ENCODE measurements at regions not wholly inside any gene's neighbourhood (a gene's known extent, or its start where the extent isn't known, plus 50 kb on each side); places are given as distances from the start of the nearest gene placed in this dataset.

DNA sequence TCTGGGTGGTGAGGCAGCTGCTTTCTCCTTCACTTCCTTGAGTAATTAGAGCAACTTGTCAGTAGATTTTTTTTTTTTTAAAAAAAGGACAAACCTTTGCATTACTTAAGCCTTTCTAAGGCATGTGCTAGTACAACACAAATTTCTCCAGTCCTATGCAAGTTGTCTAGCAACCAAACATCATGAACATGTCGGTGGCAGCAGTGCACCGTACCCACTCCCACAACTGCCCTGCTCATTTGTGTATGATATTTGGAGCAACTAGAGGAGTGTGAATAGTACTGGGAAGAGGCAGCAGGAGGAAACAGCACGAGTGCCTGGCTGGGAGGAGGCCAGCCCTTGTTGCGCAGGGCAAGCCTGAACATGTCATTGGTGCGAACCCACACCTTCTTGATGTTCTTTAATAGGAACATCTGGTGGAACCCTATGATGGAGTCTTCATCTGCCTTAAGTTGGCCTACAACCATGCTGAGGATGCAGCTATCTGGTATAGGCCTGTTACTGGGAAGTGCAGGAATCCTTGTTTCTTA, 238.3 kb downstream of the TDRD15 start:
- no TSS peak for BruUV-seq (replicated peaks)
- H3K36me3 ChIP-seq (replicated peaks in 1 of 2; ENCODE audit: control insufficient read depth in 1 of 2, insufficient read depth in 2 of 2, low read length in 2 of 2): no peaks in the 10 kb centered on the region
- in situ Hi-C loops (cut with HindIII; ENCODE audit: extremely low pct_ligation_motif_present, low pct_unique_long_range_greater_than_20kb) (no loop called here), intact Hi-C loops (cut with micrococcal nuclease; ENCODE audit: unreplicated experiment) (no loop called here)
- FAIRE-seq: no peak
- WGBS (ENCODE audit: low lambda C conversion rate): 50% methylated on average over 5 of the region's 5 CpGs
- H3K79me2 ChIP-seq (ENCODE audit: insufficient read depth, low read length): no peaks in the 10 kb centered on the region
- H3K4me3 ChIP-seq (replicated peaks in 1 of 3; ENCODE audit: insufficient read depth in 1 of 3, low read depth in 2 of 3, low read length in 3 of 3): no peak overlapping the region
- H3K4me2 ChIP-seq (ENCODE audit: low read depth, low read length): no peak overlapping the region
- CTCF ChIA-PET (ENCODE audit: low intra/inter-chr PET ratio, low total read pairs): no interaction called here
- H3K9me3 ChIP-seq (ENCODE audit: low read length): no peaks in the 10 kb centered on the region
- TF ChIP-seq ZNF501 (CRISPR knock-in tag; IDR thresholded peaks at IDR 0.05) (no peak), TBX3 (IDR thresholded peaks at IDR 0.05; ENCODE audit: borderline replicate concordance) (no peak), ZNF20 (CRISPR knock-in tag; IDR thresholded peaks at IDR 0.05) (no peak), HDAC6 (IDR thresholded peaks at IDR 0.05; ENCODE audit: low read depth, low read length) (no peak), ZNF496 (CRISPR knock-in tag; IDR thresholded peaks at IDR 0.05; ENCODE audit: insufficient replicate concordance) (no peak), HMGA1 (CRISPR knock-in tag; conservative IDR thresholded peaks at IDR 0.05) (no peak), ZSCAN29 (CRISPR knock-in tag; conservative IDR thresholded peaks at IDR 0.05) (no peak), SRSF4 (IDR thresholded peaks at IDR 0.05; ENCODE audit: low read depth, low read length, poor library complexity, severe bottlenecking) (no peak), MEIS2 (CRISPR knock-in tag; IDR thresholded peaks at IDR 0.05) (no peak), NCOA5 (CRISPR knock-in tag; IDR thresholded peaks at IDR 0.05) (no peak), FLYWCH1 (CRISPR knock-in tag; IDR thresholded peaks at IDR 0.05) (no peak), DPF2 (CRISPR knock-in tag; IDR thresholded peaks at IDR 0.05; ENCODE audit: borderline replicate concordance, low read depth) (no peak), TFDP2 (CRISPR knock-in tag; IDR thresholded peaks at IDR 0.05) (no peak), ATF3 (CRISPR knock-in tag; IDR thresholded peaks at IDR 0.05) (no peak), ZBTB1 (CRISPR knock-in tag; IDR thresholded peaks at IDR 0.05; ENCODE audit: borderline replicate concordance) (no peak), HMG20A (CRISPR knock-in tag; IDR thresholded peaks at IDR 0.05; ENCODE audit: borderline replicate concordance) (no peak), POLR2A (IDR thresholded peaks at IDR 0.05; ENCODE audit: insufficient read depth in 1 of 2, low read depth in 2 of 2, low read length in 2 of 2) (no peak), ATAD3A (CRISPR knock-in tag; IDR thresholded peaks at IDR 0.05) (no peak), ELF4 (CRISPR knock-in tag; IDR thresholded peaks at IDR 0.05; ENCODE audit: borderline replicate concordance) (no peak)
- H3K27ac ChIP-seq (ENCODE audit: extremely low read length, insufficient read depth, low read length): no peak overlapping the region
- H3K4me1 ChIP-seq (ENCODE audit: insufficient read depth, low read length): no peaks in the 10 kb centered on the region
- POLR2A ChIA-PET: no interaction called here
- H4K20me1 ChIP-seq (ENCODE audit: insufficient read depth, low read length): no peaks in the 10 kb centered on the region
- H3K9ac ChIP-seq (ENCODE audit: insufficient read depth, low read depth, low read length): no peak overlapping the region
- H2AFZ ChIP-seq (ENCODE audit: low read length): no peak overlapping the region
- DNase-seq (ENCODE audit: low spot score): no peak
- H3K27me3 ChIP-seq (ENCODE audit: control insufficient read depth in 1 of 2, insufficient read depth in 2 of 2, low read length in 2 of 2): no peaks in the 10 kb centered on the region; a peak in 1 of 5 replicates
- no peak for ATAC-seq

Measured in HepG2 (cell line).